Stomach (tissue), 4 donors: ENCODE measurements at regions not wholly inside any gene's neighbourhood (a gene's known extent, or its start where the extent isn't known, plus 50 kb on each side); places are given as distances from the start of the nearest gene placed in this dataset.

Experiments
- CTCF ChIP-seq, 7 experiments: fragments of 450-650 bp in 4 of 7; fragments of 200-600 bp in 3 of 7; sonication (generic) in 3 of 7; IDR thresholded peaks; one replicate each; pipeline ENCODE4 v1.5.1; 2016 to 2019; ENCODE audit warnings: antibody characterized with exemption in 7 of 7, control low read depth in 2 of 7, mild to moderate bottlenecking in 1 of 7
- POLR2A ChIP-seq, 4 donors: fragments of 450-650 bp; IDR thresholded peaks; one replicate each; pipeline ENCODE4 v1.6.1; 2016; ENCODE audit warnings: antibody characterized with exemption in 4 of 4, control low read depth in 2 of 4, mild to moderate bottlenecking in 1 of 4, moderate library complexity in 1 of 4
- POLR2AphosphoS5 ChIP-seq, 3 donors: sonication (generic); formaldehyde crosslinking; IDR thresholded peaks; one replicate each; pipeline ENCODE4 v1.6.1; 2016; ENCODE audit warnings: antibody characterized with exemption in 3 of 3

DNA sequence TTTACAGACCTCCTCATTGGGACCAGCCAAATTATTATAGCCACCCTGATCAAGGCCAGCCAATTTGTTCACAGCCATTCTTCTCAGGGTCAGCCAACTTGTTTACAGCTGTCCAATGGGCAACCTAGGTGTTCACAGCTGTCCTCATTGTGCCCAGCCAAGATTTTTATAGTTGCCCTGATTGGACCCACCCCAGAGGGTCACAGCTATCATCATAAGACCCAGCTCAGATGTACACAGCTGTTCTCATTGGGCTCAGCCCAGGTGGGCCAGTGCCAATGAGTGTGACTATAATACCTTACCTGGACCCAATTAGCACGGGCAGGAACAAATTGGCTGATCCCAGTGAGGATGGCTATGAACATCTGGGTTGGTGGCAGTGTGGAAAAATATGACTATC is 1151.8 kb downstream of the UQCRFS1 start:
- TF ChIP-seq CTCF (IDR thresholded peaks at IDR 0.05) (no peak), POLR2AphosphoS5 (IDR thresholded peaks at IDR 0.05) (no peak), POLR2A (IDR thresholded peaks at IDR 0.05) (no peak)
